K562 (cell line): ENCODE measurements at regions not wholly inside any gene's neighbourhood (a gene's known extent, or its start where the extent isn't known, plus 50 kb on each side); places are given as distances from the start of the nearest gene placed in this dataset.

Experiments
- ATAC-seq: fragments of 200-7000 bp; cut with Tn5 transposase; 3 replicates; pipeline ENCODE4 v1.9.1; 2020; ENCODE audit warnings: moderate library complexity
- BruUV-seq: library from RNA; stranded (reverse); fragments of 400-500 nt; replicated peaks from 2 replicates; lab custom pipeline; 2021; lab: Mats Ljungman, UMichigan
- CTCF ChIA-PET: fragments of 300-600 bp; formaldehyde crosslinking; extraction: SDS; loops from one replicate; lab custom pipeline; 2021; ENCODE audit warnings: low intra/inter-chr PET ratio; lab: Yijun Ruan, JAX
- POLR2A ChIA-PET: fragments of 300-600, 350-650 bp; sonication (Branson Sonifier 250); formaldehyde crosslinking; extraction: SDS; loops from one replicate; lab custom pipeline; 2021; ENCODE audit warnings: antibody characterized with exemption, inconsistent platforms; lab: Yijun Ruan, JAX
- DNase-seq, 4 experiments: peaks; one replicate each; pipeline versions ENCODE4 v3.0.0 to v3.0.0-alpha.2; 2011 to 2018; ENCODE audit warnings: low spot score in 3 of 4, mixed read lengths in 3 of 4; ENCODE audit errors: extremely low read depth in 1 of 4
- FAIRE-seq: peaks from 2 replicates; lab custom pipeline; 2011; peaks lifted over from hg19 to GRCh38; lab: Jason Lieb, UNC
- H2AFZ ChIP-seq: 2 replicates; pipeline ENCODE4 v1.6.0; 2011; ENCODE audit warnings: low read depth, low read length, control low read depth, inconsistent platforms
- H3K27ac ChIP-seq: fragments of 200-600 bp; 3 replicates; pipeline ENCODE4 v1.8.0; 2011; ENCODE audit warnings: low read depth, mild to moderate bottlenecking, control low read depth, inconsistent platforms, low read length, moderate library complexity, mixed read lengths; ENCODE audit errors: extremely low read depth
- H3K27me3 ChIP-seq, 2 experiments: fragments of 300-600 bp in 1 of 2; 2 replicates in 1 of 2; 3 replicates in 1 of 2; pipeline versions ENCODE4 v1.6.0 to v1.8.0; 2011; ENCODE audit warnings: inconsistent platforms in 2 of 2, low read length in 2 of 2, mild to moderate bottlenecking in 1 of 2, mixed read lengths in 1 of 2, moderate library complexity in 1 of 2; ENCODE audit not compliant: control insufficient read depth in 2 of 2, insufficient read depth in 2 of 2
- H3K36me3 ChIP-seq: fragments of 300-600 bp; 3 replicates; pipeline ENCODE4 v1.8.0; 2011; ENCODE audit warnings: mild to moderate bottlenecking, low read length, inconsistent platforms; ENCODE audit not compliant: control insufficient read depth, insufficient read depth
- H3K4me1 ChIP-seq, 2 experiments: fragments of 200-600 bp in 1 of 2; replicated peaks in 1 of 2; 2 replicates in 1 of 2; 3 replicates in 1 of 2; pipeline versions ENCODE4 v1.5.1 to v1.8.0; 2011; ENCODE audit warnings: inconsistent platforms in 2 of 2, low read length in 2 of 2, mild to moderate bottlenecking in 1 of 2, mixed read lengths in 1 of 2, moderate library complexity in 1 of 2; ENCODE audit not compliant: control insufficient read depth in 2 of 2, insufficient read depth in 2 of 2
- H3K4me2 ChIP-seq: 2 replicates; pipeline ENCODE4 v1.6.1; 2011; ENCODE audit warnings: low read length, control low read depth, inconsistent platforms, mixed read lengths; ENCODE audit not compliant: insufficient read depth
- H3K4me3 ChIP-seq: fragments of 200-600 bp; sonication (generic), shearing (Covaris generic); 2 replicates; pipeline ENCODE4 v1.5.1; 2016; ENCODE audit warnings: control low read depth, inconsistent platforms
- H3K79me2 ChIP-seq: fragments of 200-600 bp; 3 replicates; pipeline ENCODE4 v1.8.0; 2011; ENCODE audit warnings: low read length, inconsistent platforms; ENCODE audit not compliant: control insufficient read depth, insufficient read depth
- H3K9ac ChIP-seq, 2 experiments: 2 replicates each; pipeline versions ENCODE4 v1.6.0 to v1.6.1; 2011; ENCODE audit warnings: low read depth in 2 of 2, low read length in 2 of 2, control low read depth in 1 of 2, inconsistent platforms in 1 of 2, mild to moderate bottlenecking in 1 of 2, mixed read lengths in 1 of 2; ENCODE audit not compliant: insufficient read depth in 1 of 2
- H3K9me1 ChIP-seq: one replicate; pipeline ENCODE4 v1.6.0; 2011; ENCODE audit warnings: inconsistent platforms, mild to moderate bottlenecking, low read length, moderate library complexity; ENCODE audit not compliant: control insufficient read depth, insufficient read depth
- H3K9me3 ChIP-seq: replicated peaks from 2 replicates; pipeline ENCODE4 v1.5.1; 2011; ENCODE audit warnings: low read depth, low read length, inconsistent platforms; ENCODE audit not compliant: control insufficient read depth, insufficient read depth
- H4K20me1 ChIP-seq: replicated peaks from 2 replicates; pipeline ENCODE4 v1.6.1; 2011; ENCODE audit warnings: low read length, inconsistent platforms, mixed read lengths; ENCODE audit not compliant: control insufficient read depth, insufficient read depth
- EP300 ChIP-seq: IDR thresholded peaks from 2 replicates; pipeline ENCODE4 v1.6.1; 2012; ENCODE audit warnings: low read length, improper control_type of control experiment
- ESRRA ChIP-seq: fragments of 450-650 bp; IDR thresholded peaks from 2 replicates; pipeline ENCODE4 v1.6.1; 2014; ENCODE audit warnings: low read depth, mild to moderate bottlenecking, moderate library complexity, borderline replicate concordance
- MITF ChIP-seq: IDR thresholded peaks from 2 replicates; pipeline ENCODE4 v1.6.1; 2014; ENCODE audit warnings: antibody characterized with exemption
- NCOA4 ChIP-seq: fragments of 450-650 bp; IDR thresholded peaks from 2 replicates; pipeline ENCODE4 v1.6.1; 2018; ENCODE audit warnings: mild to moderate bottlenecking; ENCODE audit not compliant: partially characterized antibody
- OTX1 ChIP-seq: fragments of 450-650 bp; formaldehyde crosslinking; IDR thresholded peaks from 2 replicates; pipeline ENCODE4 v1.4.0; 2022; ENCODE audit warnings: mild to moderate bottlenecking
- SIRT6 ChIP-seq: IDR thresholded peaks from one replicate; pipeline ENCODE4 v1.6.1; 2012; ENCODE audit warnings: low read depth, mild to moderate bottlenecking, control low read depth, inconsistent platforms, low read length, moderate library complexity
- VEZF1 ChIP-seq: fragments of 200-800 bp; sonication (Bioruptor generic); IDR thresholded peaks from 2 replicates; pipeline ENCODE4 v1.6.1; 2017; ENCODE audit warnings: missing genetic modification characterization, missing compliant biosample characterization
- ZNF57 ChIP-seq: fragments of 450-650 bp; formaldehyde crosslinking; IDR thresholded peaks from 2 replicates; pipeline ENCODE4 v1.4.0; 2020; ENCODE audit warnings: mild to moderate bottlenecking, moderate library complexity
- WGBS: fragments of 100-300 bp; shearing (Covaris generic); methylation state at CpG from one replicate; pipeline ENCODE4 v1.1.6; 2016; ENCODE audit warnings: low coverage, mixed read lengths; ENCODE audit not compliant: insufficient coverage; ENCODE audit errors: missing lambda C conversion rate; 5-methylcytosine and 5-hydroxymethylcytosine counted together
- in situ Hi-C: fragments of 300-500 bp; cut with MboI; formaldehyde crosslinking; loops from 4 replicates; pipeline ENCODE4 v1.15.0; 2018; ENCODE audit warnings: inconsistent platforms, mixed read lengths
- intact Hi-C: fragments of 100-400 bp; cut with micrococcal nuclease; formaldehyde crosslinking; loops from 2 replicates; pipeline ENCODE4 v1.14.2; 2022

GRCh38 chr6:92634561-92634960 lies 784.8 kb downstream of the EPHA7 start:
- no peak for ATAC-seq

More at GRCh38 chr6:92634561-92634960, 784.8 kb downstream of the EPHA7 start:
- no peaks in the 10 kb centered on the region for H4K20me1 ChIP-seq
- CTCF ChIA-PET, result no interaction called here
- no peaks in the 10 kb centered on the region for H3K9me3 ChIP-seq
- 2% methylated on average over 3 of the region's 3 CpGs for WGBS
- no peak overlapping the region for H3K4me2 ChIP-seq
- intact Hi-C loops, result no loop called here
- POLR2A ChIA-PET, result no interaction called here
- no peak overlapping the region for H2AFZ ChIP-seq
- H3K36me3 ChIP-seq, result no peaks in the 10 kb centered on the region
- no peaks in the 10 kb centered on the region for H3K27me3 ChIP-seq
- no peaks in the 10 kb centered on the region for H3K9me1 ChIP-seq
- FAIRE-seq (no peak), DNase-seq (no peak)
- no peaks in the 10 kb centered on the region for H3K79me2 ChIP-seq
- BruUV-seq, result no TSS peak
- in situ Hi-C loops, result no loop called here
- H3K4me3 ChIP-seq, result no peak overlapping the region
- H3K4me1 ChIP-seq, result no peaks in the 10 kb centered on the region
- no peak overlapping the region for H3K27ac ChIP-seq
- H3K9ac ChIP-seq, result no peak overlapping the region
- TF ChIP-seq VEZF1 (no peak), SIRT6 (no peak), ZNF57 (CRISPR knock-in tag) (no peak), EP300 (no peak), ESRRA (no peak), OTX1 (CRISPR knock-in tag) (no peak), NCOA4 (no peak), MITF (no peak)
